C4-2B (cell line): ENCODE measurements at regions not wholly inside any gene's neighbourhood (a gene's known extent, or its start where the extent isn't known, plus 50 kb on each side); places are given as distances from the start of the nearest gene placed in this dataset.

Source experiments
- H3K27ac ChIP-seq: fragments of 450-650 bp; 2 replicates; pipeline ENCODE4 v1.5.1; 2017
- ZFX ChIP-seq: fragments of 450-650 bp; IDR thresholded peaks from 2 replicates; pipeline ENCODE4 v1.6.1; 2017
- TF ChIP-seq, protein P1 (sequence below): fragments of 450-650 bp; conservative IDR thresholded peaks from 2 replicates; pipeline ENCODE4 v1.5.1; 2017; ENCODE audit warnings: mild to moderate bottlenecking

DNA sequence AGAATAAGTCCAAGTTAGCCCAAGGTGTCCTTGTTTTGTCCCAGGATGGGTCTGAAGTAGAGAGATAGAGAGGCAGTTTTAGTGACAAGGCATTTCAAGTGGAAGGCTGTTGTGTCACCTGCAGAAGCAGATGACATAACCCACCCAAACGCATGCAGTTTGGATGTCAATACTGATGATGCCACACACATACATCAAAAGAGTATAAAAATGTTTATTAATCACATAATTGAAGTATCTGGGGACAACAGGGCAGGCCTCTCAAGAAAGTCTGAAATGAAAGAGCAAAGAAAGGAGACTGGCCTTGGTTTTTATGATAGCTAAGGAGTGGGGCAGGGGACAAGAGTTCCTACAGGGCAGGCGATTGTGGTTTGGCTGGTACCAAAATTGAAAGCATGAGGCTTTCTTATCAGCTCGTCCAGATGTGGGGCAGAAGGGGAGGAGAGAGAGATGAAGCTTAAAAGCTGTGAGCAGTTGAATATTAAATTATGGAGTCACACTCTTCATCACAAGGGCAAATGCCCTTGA, 78.4 kb upstream of the TSPAN8 start:
- TF ChIP-seq, protein P1, sequence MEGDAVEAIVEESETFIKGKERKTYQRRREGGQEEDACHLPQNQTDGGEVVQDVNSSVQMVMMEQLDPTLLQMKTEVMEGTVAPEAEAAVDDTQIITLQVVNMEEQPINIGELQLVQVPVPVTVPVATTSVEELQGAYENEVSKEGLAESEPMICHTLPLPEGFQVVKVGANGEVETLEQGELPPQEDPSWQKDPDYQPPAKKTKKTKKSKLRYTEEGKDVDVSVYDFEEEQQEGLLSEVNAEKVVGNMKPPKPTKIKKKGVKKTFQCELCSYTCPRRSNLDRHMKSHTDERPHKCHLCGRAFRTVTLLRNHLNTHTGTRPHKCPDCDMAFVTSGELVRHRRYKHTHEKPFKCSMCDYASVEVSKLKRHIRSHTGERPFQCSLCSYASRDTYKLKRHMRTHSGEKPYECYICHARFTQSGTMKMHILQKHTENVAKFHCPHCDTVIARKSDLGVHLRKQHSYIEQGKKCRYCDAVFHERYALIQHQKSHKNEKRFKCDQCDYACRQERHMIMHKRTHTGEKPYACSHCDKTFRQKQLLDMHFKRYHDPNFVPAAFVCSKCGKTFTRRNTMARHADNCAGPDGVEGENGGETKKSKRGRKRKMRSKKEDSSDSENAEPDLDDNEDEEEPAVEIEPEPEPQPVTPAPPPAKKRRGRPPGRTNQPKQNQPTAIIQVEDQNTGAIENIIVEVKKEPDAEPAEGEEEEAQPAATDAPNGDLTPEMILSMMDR = no peak
- no peak for TF ChIP-seq ZFX
- no peak overlapping the region for H3K27ac ChIP-seq

DNA sequence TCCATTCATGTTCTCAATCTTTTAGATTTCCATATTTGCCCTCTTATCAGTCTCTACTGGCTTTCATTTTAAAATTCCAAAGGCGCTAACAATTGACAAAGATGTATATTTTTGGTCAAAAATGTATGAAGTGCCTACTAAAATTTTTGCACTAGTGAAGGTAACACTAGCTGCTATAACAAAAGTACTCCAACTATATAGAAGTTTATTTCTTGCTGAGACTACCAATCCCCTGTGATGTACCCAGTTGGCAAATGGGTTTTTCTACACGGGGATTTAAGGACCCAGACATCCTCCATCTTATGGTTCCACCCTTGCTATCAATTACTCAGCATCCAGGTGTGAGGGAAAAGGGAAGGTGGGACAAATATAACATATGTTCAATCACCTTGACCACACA, 75.3 kb upstream of the TSPAN8 start:
- TF ChIP-seq ZFX = no peak
- TF ChIP-seq, protein P1 = no peak
- H3K27ac ChIP-seq = no peak overlapping the region

DNA sequence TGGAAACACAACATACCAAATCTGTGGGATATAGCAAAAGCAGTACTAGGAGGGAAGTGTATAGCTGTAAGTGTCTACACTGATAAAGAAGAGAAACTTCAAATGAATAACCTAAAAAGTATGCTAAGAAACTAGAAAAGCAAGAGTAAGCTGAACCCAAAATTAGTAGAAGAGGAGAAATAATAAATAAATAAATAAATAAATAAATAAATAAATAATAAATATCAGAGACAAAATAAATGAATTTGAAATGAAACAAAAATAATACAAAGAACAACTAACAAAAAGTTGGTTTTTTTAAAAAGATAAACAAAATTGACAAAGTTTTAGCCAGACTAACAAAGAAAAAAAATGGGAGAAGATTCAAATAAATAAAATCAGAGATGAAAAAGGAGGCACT, 72.7 kb upstream of the TSPAN8 start:
- TF ChIP-seq, protein P1 = no peak
- TF ChIP-seq ZFX = no peak

DNA sequence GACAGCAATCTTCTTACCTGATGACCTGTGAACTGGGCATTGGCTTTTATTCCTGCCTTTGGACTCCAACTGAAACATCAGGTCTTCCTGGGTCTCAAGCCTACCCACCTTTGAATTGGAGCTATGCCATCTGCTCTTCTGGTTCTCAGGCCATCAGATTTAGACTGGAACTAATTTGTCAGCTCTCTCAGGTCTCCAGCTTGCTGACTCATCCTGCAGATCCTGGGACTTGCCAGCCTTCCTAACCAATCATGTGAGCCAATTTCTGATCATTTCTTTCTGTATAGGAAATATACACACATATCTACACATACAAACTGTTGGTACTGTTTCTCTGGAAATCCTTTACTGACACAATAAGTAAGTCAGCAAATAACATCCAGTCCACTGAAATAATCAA, 65.3 kb upstream of the TSPAN8 start:
- TF ChIP-seq, protein P1 = no peak
- no peak for TF ChIP-seq ZFX
- no peak overlapping the region for H3K27ac ChIP-seq

More for the DNA sequence above, 72.7 kb upstream of the TSPAN8 start:
- no peak overlapping the region for H3K27ac ChIP-seq

DNA sequence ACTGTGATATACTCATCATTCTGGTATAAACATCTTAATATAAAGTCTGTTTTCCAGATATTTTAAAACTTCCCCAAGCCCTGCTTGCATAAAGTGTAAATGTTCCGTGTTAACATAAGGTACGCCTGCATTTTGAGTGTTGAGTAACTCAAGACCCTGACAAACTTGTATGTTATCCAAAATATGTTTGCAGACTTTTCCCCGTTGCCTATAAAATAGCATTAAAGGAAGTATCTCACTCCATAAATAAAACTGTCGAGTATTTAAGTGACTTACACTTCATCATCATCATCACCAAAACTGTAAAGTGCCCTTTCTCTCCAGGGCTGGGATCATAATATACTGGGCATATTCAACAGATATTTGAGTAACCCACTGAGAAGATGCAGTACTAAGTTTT, 64.6 kb upstream of the TSPAN8 start:
- no peak for TF ChIP-seq ZFX
- TF ChIP-seq, protein P1 = no peak
- H3K27ac ChIP-seq = no peak overlapping the region

DNA sequence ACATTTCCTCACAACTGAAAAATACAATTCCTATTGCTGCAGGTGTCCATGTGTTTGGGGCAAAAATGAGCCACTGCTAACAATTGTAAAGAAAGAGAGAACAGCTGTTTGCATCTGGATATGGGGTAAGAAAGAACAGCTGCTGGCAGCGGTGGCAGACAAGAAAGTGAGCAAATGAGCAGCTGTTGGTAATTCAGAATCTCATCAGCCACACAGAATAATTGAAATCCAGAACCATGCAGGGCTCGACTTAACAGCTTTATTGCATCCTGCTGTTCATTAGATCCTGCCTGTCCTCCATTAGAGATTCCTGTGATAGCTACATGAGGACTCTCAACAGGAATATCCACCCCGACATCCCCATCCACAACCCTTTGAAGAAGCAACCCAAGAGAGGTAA, 62.5 kb upstream of the TSPAN8 start:
- H3K27ac ChIP-seq = no peak overlapping the region
- TF ChIP-seq, protein P1 = no peak
- no peak for TF ChIP-seq ZFX

DNA sequence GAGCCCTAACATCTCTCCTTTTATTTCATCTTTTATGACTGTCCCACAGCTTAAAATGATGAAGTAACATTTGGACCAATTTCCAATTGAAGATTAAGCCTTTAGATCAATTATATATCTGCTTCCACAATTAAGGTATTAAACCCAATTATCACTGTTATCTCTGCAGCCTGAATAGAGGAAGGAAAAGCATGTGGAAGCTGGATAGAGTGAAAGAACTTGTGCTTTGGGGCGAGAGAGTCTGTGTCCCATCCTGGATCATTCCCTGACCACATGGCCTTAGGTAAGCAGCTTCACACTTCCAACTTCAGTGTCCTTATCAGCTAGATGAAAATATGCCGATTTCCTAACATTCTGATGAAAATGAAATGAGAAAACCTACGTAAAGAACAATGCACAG, 61.4 kb upstream of the TSPAN8 start:
- no peak overlapping the region for H3K27ac ChIP-seq
- TF ChIP-seq, protein P1 = no peak
- no peak for TF ChIP-seq ZFX
